Progenitor cell of endocrine pancreas (in vitro differentiated cells): ENCODE measurements at regions not wholly inside any gene's neighbourhood (a gene's known extent, or its start where the extent isn't known, plus 50 kb on each side); places are given as distances from the start of the nearest gene placed in this dataset.
"Not testable (repeated sequence)": the region's sequence is repeated elsewhere in the genome, so short reads cannot be mapped to it uniquely, and the experiment has no call there.

Experiments
- DNase-seq: peaks from one replicate; pipeline ENCODE4 v3.0.0; 2021; ENCODE audit warnings: low spot score; ENCODE audit not compliant: unreplicated experiment
- H3K27ac Mint-ChIP-seq: 2 replicates; pipeline ENCODE4 v1.8.0; 2021; ENCODE audit warnings: mild to moderate bottlenecking, moderate library complexity, mixed read lengths
- H3K27me3 Mint-ChIP-seq: 2 replicates; pipeline ENCODE4 v1.8.0; 2021; ENCODE audit warnings: mixed read lengths
- H3K36me3 Mint-ChIP-seq: 2 replicates; pipeline ENCODE4 v1.8.0; 2022; ENCODE audit warnings: mixed read lengths; ENCODE audit not compliant: insufficient read depth
- H3K4me1 Mint-ChIP-seq: 2 replicates; pipeline ENCODE4 v1.8.0; 2021; ENCODE audit warnings: low read depth, mixed read lengths
- H3K4me3 Mint-ChIP-seq: 2 replicates; pipeline ENCODE4 v1.8.0; 2021; ENCODE audit warnings: low read depth, mild to moderate bottlenecking, moderate library complexity, mixed read lengths
- H3K9me3 Mint-ChIP-seq: 2 replicates; pipeline ENCODE4 v1.8.0; 2021; ENCODE audit warnings: low read depth, mixed read lengths
- CTCF ChIP-seq: fragments of 200-600 bp; sonication (generic); IDR thresholded peaks from one replicate; pipeline ENCODE4 v1.5.0; 2021; ENCODE audit warnings: antibody characterized with exemption, mild to moderate bottlenecking; ENCODE audit not compliant: unreplicated experiment

- Mint-ChIP-seq H3K36me3 (no peaks in the 10 kb centered on the region), H3K27ac (no peak overlapping the region), H3K4me1 (peaks cover 11% of the 10 kb centered on the region), H3K9me3 (no peaks in the 10 kb centered on the region), H3K4me3 (no peak overlapping the region), H3K27me3 (no peaks in the 10 kb centered on the region)
- DNase-seq: no peak
- TF ChIP-seq CTCF: no peak
Measured at GRCh38 chr6:137810554-137811120, 56.4 kb upstream of the TNFAIP3 start.

DNA sequence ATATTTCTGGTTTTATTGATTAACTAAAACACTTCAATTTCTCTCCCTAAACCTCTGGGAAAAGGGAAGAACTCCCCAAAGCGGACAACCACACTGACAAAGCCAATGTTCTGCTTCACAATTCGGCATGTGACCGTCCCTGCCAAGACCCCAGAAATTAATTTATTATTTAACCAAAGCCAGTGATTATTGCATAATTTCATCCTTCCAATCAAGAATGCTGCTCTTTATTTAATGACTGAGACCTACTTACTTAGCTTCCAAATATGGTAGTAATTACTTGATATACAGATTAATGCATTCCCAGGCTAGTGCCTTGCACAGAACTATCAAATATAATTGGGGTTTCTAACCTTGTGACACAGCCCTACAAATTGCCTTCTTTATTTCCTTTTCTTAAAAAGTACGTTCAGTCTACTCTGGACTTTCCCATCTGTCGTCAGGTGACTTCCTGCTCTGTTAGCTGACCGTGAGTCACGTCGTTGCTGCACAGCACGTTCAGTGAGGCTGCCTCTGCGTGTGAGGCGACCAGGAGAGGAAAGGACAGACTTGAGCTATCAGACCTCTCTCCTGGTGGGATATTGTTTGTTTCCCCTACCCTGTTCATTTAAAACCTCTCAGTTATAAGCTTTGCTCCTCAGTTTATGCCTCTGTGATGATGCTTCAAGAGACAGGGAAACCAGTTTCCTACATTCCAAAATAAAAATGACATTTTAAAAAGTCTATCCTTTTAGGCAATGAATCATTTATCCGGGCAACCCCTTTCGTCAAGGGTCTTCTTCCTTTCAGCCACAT, 55.7 kb upstream of the TNFAIP3 start:
- TF ChIP-seq CTCF: no peak
- Mint-ChIP-seq H3K9me3 (no peaks in the 10 kb centered on the region), H3K4me1 (peaks cover 11% of the 10 kb centered on the region), H3K27ac (no peak overlapping the region), H3K27me3 (no peaks in the 10 kb centered on the region), H3K4me3 (no peak overlapping the region), H3K36me3 (no peaks in the 10 kb centered on the region)
- DNase-seq: no peak

DNA sequence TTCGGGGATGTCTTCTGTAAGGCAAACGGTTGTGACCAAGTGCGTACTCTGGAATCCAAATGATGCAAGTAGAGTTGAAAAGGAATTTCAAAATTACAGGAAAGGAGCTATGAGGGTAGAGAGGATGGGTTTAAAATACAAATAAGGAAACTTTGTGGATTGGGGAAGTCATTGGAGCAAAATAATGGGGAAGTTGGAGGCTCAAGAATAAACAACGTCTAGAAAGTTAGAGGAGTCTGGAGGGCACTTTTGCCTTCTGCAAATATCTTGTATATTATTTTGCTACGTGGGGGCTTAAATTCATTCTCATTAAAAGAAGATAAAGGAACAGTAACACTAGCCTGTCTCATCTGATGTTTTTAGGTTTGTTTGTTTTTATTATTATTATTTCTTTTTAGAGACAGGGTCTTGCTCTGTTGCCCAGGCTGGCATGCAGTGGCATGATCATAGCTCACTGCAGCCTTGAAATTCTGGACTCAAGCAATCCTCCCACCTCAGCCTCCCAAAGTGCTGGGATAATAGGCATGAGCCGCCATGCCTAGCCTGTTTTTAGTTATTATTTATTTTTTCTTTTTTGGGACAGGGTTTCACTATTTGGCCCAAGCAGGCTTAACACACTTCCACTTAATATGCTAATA, 55.0 kb upstream of the TNFAIP3 start:
- H3K4me3 Mint-ChIP-seq: no peak overlapping the region
- DNase-seq: no peak
- H3K9me3 Mint-ChIP-seq: no peaks in the 10 kb centered on the region
- TF ChIP-seq CTCF: no peak
- peaks cover 11% of the 10 kb centered on the region for H3K4me1 Mint-ChIP-seq
- no peaks in the 10 kb centered on the region for H3K36me3 Mint-ChIP-seq
- H3K27ac Mint-ChIP-seq: no peak overlapping the region
- no peaks in the 10 kb centered on the region for H3K27me3 Mint-ChIP-seq

DNA sequence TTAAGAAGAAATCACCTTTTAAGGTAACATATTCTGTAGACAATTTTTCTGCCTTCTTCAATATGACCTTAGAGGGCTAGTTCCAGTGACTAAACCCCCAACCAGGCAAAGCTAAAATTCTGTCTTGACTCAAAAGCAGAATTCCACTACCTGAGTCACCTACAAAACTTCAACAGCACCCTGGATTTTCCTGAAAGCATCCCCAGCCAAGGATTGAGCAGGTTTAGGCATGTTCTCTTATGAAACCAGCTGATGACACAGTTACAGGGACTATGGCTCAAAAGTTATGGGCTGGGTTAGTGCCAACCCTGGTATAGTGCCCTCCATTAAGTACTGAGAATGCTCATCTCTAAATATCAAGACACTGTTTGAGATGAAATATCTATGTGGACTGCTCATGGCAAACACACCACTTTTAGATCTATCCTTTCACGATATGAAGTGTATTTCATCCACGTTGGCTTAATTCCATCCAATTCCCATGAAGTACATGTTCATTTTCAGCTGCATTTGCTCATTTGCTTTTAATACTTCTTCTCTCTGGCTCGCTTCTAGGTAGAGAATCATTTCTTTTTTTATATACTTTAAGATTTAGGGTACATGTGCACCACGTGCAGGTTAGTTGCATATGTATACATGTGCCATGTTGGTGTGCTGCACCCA, 53.6 kb upstream of the TNFAIP3 start:
- Mint-ChIP-seq H3K9me3 (no peaks in the 10 kb centered on the region), H3K27ac (no peak overlapping the region), H3K36me3 (no peaks in the 10 kb centered on the region), H3K4me1 (peaks cover 11% of the 10 kb centered on the region), H3K4me3 (no peak overlapping the region), H3K27me3 (no peaks in the 10 kb centered on the region)
- DNase-seq: no peak
- TF ChIP-seq CTCF: no peak

DNA sequence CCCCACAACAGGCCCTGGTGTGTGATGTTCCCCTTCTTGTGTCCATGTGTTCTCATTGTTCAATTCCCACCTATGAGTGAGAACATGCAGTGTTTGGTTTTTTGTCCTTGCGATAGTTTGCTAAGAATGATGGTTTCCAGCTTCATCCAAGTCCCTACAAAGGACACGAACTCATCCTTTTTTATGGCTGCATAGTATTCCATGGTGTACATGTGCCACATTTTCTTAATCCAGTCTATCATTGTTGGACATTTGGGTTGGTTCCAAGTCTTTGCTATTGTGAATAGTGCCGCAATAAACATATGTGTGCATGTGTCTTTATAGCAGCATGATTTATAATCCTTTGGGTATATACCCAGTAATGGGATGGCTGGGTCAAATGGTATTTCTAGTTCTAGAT, 53.0 kb upstream of the TNFAIP3 start:
- H3K27me3 Mint-ChIP-seq: not testable (repeated sequence)

More for the DNA sequence above, 53.0 kb upstream of the TNFAIP3 start:
- not testable (repeated sequence) for H3K9me3 Mint-ChIP-seq, DNase-seq, H3K4me3 Mint-ChIP-seq, H3K36me3 Mint-ChIP-seq, H3K4me1 Mint-ChIP-seq, H3K27ac Mint-ChIP-seq
